Keratinocyte (primary cell): ENCODE measurements at regions not wholly inside any gene's neighbourhood (a gene's known extent, or its start where the extent isn't known, plus 50 kb on each side); places are given as distances from the start of the nearest gene placed in this dataset.

Source experiments
- EZH2 ChIP-seq: IDR thresholded peaks from one replicate; pipeline ENCODE4 v1.6.1; 2012; ENCODE audit warnings: inconsistent platforms, mild to moderate bottlenecking, low read length, moderate library complexity
- TF ChIP-seq, protein P1 (sequence below), 3 experiments: IDR thresholded peaks in 1 of 3; conservative IDR thresholded peaks in 1 of 3; optimal IDR thresholded peaks in 1 of 3; 2 replicates in 2 of 3; 3 replicates in 1 of 3; pipeline versions ENCODE3 to v1.5.1; 2011; ENCODE audit warnings: low read length in 3 of 3, mild to moderate bottlenecking in 3 of 3, moderate library complexity in 2 of 3, control low read depth in 1 of 3, inconsistent platforms in 1 of 3; ENCODE audit not compliant: insufficient read depth in 2 of 3; ENCODE audit errors: extremely low read depth in 1 of 3

DNA sequence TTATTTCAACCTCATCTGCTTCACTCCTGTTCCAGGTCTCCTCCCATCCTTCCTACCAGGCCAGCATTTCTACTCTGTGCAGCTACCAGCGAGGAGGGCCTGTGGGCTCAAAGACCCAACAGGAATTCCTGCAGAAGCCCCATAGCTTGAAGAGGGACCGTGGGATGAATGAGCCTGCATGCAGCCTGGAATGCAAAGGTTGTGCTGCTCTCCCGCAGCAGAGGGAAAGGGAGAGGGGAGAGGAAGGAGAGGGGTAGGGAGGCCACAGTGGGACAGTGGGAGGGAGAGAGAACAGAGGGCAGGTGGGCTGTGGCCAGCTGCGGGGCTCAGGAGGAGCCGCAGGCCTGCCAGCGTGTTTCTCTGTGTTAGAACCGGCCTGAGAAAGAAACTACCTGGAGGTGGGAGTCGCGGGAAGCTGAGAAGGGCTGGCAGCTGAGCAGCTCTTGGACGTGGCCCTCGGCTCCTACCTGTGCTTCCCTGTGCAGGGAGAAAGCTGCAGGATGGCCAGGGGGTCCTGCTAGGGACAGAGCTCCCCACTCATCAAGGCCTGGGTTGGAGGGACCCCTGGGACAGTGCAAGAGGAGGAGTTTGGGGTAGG lies 66.1 kb upstream of the MLN start:
- TF ChIP-seq, protein P1, sequence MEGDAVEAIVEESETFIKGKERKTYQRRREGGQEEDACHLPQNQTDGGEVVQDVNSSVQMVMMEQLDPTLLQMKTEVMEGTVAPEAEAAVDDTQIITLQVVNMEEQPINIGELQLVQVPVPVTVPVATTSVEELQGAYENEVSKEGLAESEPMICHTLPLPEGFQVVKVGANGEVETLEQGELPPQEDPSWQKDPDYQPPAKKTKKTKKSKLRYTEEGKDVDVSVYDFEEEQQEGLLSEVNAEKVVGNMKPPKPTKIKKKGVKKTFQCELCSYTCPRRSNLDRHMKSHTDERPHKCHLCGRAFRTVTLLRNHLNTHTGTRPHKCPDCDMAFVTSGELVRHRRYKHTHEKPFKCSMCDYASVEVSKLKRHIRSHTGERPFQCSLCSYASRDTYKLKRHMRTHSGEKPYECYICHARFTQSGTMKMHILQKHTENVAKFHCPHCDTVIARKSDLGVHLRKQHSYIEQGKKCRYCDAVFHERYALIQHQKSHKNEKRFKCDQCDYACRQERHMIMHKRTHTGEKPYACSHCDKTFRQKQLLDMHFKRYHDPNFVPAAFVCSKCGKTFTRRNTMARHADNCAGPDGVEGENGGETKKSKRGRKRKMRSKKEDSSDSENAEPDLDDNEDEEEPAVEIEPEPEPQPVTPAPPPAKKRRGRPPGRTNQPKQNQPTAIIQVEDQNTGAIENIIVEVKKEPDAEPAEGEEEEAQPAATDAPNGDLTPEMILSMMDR (optimal IDR thresholded peaks at IDR 0.05 in 1 of 3, IDR thresholded peaks at IDR 0.05 in 1 of 3, conservative IDR thresholded peaks at IDR 0.05 in 1 of 3; ENCODE audit: extremely low read depth in 1 of 3, insufficient read depth in 2 of 3, low read length in 3 of 3) = no peak
- no peak for TF ChIP-seq EZH2
